HG03039 (cell line): ENCODE measurements at regions not wholly inside any gene's neighbourhood (a gene's known extent, or its start where the extent isn't known, plus 50 kb on each side); places are given as distances from the start of the nearest gene placed in this dataset.

Experiments
- ATAC-seq: cut with Tn5 transposase; IDR thresholded peaks from one replicate; pipeline ENCODE4 v1.9.1; 2021; ENCODE audit warnings: mild to moderate bottlenecking, moderate library complexity; ENCODE audit not compliant: unreplicated experiment

- ATAC-seq, result no peak
Measured at GRCh38 chr11:104830508-104830907, 67.8 kb downstream of the CASP12 start.

DNA sequence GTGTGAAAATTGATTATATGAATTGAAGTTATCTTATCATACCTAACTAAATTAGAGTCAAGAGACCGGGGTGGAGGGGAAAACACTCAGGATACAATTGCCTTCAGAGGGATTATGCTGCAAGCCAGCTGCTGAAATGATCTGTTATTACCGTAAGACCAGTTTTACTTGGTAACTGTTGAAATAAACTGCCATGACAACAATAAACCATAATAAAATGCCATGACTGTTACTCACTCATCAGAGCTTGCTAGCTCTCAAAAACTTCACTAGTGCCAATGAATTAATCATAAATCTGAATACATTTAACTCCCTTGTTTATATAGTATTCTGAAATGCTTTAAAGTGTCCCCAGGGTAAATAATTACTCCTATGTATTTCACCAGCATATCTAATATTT is 68.2 kb downstream of the CASP12 start:
- no peak for ATAC-seq

DNA sequence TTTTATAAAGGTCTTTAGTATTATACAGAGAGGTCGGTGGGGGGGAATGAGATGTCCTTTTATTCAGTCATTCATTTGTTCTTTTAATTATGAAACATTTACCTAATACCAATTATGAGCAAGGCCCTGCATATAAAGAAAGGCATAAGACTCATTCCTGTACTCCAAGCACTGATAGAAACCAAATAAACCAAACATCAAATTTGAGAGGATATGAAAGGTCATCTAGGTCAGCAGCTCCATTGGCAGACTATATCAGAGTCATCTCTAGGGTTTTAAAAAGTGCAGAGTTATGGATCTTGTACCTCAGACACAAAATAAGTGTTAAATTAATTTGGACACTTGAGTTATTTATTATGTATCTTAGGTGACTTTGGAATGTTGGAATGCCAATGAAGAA is 71.5 kb downstream of the CASP12 start:
- ATAC-seq, result no peak

GRCh38 chr11:104823657-104824056 is 74.6 kb downstream of the CASP12 start:
- ATAC-seq, result no peak

DNA sequence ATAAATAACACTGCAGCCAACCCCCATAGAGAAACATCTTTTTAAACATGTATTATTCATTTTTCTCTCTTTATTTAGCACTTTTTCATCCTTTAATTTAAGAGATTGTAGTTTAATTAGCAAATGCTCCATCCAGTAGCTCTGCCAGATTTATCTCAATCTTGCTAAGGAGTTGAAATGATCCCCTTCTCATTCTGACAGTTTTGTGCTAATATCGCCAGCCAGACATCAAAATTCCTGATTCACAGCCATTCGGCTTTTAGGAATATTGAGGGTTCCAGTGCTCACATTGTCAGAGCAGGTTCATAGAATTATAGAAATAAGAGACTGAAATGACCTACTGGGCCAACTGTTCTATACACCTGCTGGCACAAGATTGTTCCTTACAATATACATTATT is 77.8 kb downstream of the CASP12 start:
- ATAC-seq, result no peak

- no peak for ATAC-seq
Measured at GRCh38 chr11:104819603-104820002, 78.7 kb downstream of the CASP12 start.

- no peak for ATAC-seq
Measured at GRCh38 chr11:104819107-104819506, 79.2 kb downstream of the CASP12 start.

- ATAC-seq, result no peak
Measured at GRCh38 chr11:104817973-104818372, 80.3 kb downstream of the CASP12 start.

- ATAC-seq, result no peak
Measured at GRCh38 chr11:104813532-104813931, 84.7 kb downstream of the CASP12 start.

GRCh38 chr11:104812103-104812788 is 86.0 kb downstream of the CASP12 start:
- no peak for ATAC-seq

DNA sequence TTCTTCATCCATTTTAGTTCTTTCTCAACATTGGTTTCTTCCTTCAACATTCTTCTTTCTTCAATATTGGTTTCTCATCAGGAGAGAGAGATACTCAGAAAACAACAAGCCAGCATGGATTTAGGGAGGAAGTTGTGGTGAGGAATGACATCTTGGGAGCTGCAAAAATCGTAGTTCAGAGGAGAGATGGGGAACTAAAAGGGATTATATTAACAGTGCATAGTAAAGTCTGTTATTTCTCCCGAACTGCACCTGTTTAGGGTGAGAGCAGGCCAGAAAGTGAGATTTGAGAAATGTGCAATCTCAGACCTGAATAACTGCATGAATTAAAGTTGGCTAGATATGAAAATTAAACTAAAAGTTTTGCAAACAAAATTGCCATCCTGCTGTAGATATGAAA is 94.5 kb downstream of the CASP12 start:
- no peak for ATAC-seq

- peak; percentile 84 for ATAC-seq
Measured at GRCh38 chr11:104799251-104799650, 99.0 kb downstream of the CASP12 start.

GRCh38 chr11:104798789-104799188 is 99.5 kb downstream of the CASP12 start:
- ATAC-seq, result no peak

DNA sequence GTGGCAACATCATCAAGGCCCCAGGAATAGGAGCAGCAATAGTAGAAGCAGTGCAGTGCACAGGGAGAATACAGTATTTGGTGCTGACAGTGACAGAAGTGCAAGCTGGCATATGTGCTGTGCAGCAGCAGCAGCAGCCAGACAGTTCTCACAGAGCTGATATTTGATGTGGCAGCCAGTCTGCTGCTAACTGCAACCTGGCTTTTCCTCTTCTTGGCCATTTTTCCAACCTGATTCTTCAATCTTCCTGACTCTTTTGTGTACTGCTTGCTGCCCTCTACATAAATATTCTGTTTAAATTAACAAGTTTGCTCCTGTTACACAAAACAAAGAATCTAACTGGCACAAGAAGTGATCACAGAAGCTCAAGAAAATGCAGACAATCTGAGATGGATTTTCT is 102.0 kb downstream of the CASP12 start:
- ATAC-seq, result no peak

GRCh38 chr11:104795501-104796213 is 102.6 kb downstream of the CASP12 start:
- ATAC-seq, result no peak

DNA sequence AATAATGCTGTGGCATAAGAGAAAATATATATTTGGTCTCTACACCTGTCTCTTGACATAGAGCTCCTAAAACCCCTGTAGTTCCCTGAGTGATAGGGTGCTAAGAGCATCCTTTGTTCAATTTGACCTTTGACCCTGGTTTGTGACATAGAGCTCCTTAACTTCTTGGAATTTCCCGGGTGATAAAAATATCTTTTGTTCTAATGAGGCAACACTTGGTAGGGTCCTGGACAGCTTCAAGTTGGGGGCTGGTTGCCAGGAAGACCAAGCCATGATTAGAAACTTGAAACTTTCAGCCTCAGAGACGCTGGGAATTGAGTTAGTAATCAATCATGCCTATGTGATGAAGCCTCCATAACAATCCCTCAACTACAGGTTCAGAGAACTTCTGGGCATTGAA is 105.4 kb downstream of the CASP12 start:
- no peak for ATAC-seq

DNA sequence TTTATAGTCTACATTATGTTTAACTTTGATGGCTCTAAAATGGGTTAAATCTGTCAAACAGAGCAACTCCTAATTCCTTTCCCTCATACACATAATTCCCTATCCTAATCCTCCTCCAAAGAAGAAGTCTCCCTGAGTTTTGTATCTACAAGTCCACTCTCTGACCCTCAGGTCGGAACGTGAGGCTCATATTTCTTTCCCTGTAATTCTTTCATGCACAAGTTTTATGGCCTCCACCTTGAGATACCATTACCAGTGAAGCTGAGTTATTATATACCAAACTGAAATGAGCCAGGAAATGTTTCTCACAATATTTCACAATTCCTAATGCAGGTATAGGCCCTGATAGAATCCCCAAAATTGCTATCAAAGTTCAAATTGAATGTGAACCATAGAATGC is 106.4 kb downstream of the CASP12 start:
- ATAC-seq, result no peak

- no peak for ATAC-seq
Measured at GRCh38 chr11:104784684-104785460, 113.4 kb downstream of the CASP12 start.

DNA sequence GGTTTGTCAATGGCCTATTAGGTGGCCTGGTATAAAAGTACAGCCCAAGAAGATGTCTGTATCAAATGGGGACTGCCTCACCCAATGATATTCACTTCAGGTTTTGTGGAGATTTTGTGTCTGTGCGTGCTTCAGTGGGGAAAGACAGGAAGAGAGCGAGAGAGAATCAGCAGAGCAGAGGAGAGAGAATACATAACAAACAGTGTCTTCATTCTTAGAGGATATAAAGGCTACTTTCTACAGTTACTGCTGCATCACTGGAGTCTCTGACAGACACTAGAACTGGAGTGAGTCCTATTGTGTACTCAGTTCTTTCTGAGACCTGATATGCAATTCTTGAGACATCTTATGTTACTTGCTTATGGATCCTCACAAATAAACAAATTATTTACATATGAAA is 115.0 kb downstream of the CASP12 start:
- ATAC-seq, result no peak

GRCh38 chr11:104782377-104782754 is 115.9 kb downstream of the CASP12 start:
- ATAC-seq, result no peak

- no peak for ATAC-seq
Measured at GRCh38 chr11:104781719-104782376, 116.4 kb downstream of the CASP12 start.
